ENCODE measurements at regions not wholly inside any gene's neighbourhood (a gene's known extent, or its start where the extent isn't known, plus 50 kb on each side); places are given as distances from the start of the nearest gene placed in this dataset.

DNA sequence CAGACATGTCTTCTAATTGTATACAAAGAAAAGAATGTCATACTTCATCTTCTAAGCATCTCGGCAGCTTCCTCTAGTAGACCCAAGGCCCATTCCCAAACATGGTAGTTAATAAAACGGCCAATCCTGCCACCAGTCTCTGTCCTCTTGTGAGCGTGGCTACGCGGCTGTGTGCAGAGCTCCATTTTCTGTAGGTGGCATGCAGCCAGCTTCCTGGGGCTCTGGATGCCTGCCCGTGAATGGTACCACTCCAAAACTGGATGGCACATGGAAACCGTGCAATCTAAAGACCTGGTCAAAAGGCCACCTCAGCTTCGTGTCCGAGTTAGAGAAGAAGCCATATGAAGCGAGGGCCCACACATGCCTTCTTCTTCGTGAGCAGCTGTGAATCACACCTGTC, 110.7 kb downstream of the SIPA1L2 start:
- no peak for DNase-seq (ENCODE audit: low spot score)

DNA sequence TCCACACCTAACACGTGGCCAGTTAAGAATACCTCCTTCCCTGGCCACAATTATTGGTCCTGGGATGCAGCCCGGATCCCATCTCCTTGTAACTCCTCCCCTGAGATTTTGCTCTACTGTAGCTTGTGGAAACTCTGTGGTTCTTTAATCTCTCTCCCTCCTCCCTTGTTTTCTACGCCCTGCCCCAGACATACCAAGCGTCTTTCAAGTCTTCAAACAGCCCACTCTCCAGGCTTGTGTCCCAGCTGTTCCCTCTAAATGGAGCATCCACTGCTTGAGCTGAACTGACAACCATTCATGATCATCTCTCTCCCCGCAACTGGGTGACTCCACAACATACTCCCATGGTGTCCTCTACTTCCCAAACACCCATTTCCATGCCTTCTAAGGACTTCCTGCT, 111.6 kb downstream of the SIPA1L2 start:
- DNase-seq (ENCODE audit: low spot score): no peak

DNA sequence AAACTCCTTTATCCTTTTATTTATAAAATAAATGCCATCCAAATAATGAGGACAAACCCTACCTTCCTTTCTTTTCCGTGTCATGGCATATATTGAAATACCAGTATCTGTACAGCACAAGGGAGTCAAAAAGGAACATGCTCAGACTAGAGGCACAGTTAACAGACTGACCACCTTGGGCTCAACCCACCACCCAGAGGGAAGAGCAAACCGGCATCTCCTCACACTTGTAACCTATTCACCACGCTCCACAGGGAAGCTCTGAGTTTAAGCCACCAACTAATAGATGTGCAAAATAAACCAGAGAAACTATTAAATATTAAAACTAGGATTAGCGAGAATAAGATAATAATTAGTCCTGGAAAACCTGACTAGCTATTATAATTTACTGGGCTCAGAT, 112.7 kb downstream of the SIPA1L2 start:
- no peak for DNase-seq (ENCODE audit: low spot score)

DNA sequence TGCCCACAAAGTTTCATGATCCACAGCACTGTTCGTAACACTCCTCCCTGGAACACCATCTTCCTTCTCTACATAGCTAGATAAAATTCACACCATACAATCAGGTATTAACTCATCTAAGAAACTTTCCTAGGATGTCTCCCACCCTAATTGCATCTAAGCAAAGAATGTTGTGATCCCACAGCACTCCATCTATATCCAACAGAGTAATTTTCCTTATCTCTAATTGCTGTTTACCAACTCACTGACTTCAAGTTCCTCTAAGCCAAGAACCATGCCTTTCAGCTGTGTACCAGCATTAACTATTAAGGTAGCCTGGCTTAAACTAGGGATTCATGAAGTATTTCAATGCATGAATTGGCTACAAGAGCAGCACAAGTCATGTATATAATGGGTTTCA, 114.2 kb downstream of the SIPA1L2 start:
- no peak for DNase-seq (ENCODE audit: low spot score)

DNA sequence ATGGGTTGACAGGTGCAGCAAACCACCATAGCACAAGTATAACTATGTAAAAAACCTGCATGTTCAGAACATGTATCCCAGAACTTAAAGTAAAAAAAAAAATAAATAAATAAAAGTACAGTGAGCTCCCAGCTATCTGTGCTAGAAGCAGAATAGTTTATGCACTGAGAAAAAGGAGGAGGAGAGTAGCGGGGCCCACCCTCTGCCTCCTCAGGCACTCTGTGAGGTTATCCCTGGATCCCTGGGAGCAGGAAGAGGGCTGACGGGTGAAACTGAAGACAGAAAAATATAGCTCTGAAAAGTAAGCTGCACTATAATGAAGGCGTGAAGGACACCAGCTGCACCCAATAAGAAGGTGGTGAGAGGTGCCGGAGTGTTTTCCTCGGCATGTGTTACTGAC, 117.2 kb downstream of the SIPA1L2 start:
- no peak for DNase-seq (ENCODE audit: low spot score)

DNA sequence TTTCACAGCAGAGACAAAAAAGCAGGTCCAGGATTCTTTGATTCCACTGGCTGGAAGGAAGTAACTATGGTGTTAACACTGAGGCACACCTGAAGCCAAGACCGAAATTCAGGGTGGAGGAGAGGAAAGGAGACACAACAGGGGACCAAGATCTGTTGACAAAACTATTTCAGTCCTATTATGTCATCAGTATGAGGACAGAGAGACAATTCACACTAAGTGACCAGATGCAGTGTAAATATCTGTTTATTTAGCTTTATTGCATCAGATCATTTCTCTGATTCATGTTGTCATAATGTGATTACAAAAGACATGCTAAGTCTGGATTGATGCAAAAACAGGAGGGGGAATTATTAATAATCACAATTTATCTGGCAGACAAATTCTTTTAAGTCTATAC, 118.8 kb downstream of the SIPA1L2 start:
- no peak for DNase-seq (ENCODE audit: low spot score)

DNA sequence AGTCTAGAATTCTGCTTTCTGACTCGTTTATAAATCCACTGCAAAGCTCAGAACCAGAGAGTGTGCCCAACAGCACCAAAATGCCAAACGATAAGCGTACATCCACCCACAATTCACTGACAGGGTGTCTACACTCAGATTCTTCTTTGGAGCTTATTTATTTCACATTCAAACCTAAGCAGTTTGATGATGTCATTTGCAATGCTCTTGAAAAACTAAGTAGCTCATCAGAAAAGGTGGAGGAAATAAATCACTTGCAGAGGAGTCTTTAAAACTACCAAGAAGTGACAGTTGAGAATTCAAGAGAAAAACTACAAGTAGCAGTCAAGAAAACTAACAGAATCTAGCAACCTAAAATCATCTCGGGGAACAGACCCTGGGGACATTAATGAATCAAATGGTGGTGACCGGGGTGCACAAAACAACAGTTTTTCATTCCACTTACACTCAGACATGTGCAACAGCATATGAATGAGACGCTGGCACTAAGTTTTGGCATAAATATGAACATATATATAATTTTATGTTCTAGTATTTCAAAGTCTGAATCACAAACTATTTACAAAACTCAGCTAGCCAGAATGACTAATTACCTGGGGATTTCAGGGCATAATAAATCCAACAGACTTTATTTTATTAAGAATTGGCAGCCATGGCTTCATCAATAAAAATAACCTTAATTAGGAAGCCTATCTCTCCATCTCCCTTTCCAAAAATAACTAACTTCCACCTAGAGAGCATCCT, 119.4 kb downstream of the SIPA1L2 start:
- no peak for DNase-seq (ENCODE audit: low spot score)

DNA sequence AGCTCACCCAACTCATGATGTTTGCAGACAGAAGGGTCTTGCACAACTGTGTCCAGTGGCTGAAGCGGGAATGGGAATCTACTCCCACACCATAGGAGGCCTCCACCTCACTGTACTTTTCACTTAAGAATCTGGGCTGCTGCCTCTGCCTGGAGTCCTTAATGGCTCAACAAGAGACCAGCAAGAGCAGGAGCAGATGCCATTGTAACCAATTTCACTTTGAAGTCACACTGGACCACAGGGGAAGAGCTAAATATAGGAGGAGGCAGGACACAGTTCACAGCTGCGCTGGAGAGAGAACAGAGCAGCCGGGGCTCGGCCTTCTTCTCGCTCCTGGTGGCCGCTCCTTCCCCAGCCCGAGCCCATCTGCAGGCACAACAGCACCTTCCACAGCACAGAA, 120.4 kb downstream of the SIPA1L2 start:
- no peak for DNase-seq (ENCODE audit: low spot score)

DNA sequence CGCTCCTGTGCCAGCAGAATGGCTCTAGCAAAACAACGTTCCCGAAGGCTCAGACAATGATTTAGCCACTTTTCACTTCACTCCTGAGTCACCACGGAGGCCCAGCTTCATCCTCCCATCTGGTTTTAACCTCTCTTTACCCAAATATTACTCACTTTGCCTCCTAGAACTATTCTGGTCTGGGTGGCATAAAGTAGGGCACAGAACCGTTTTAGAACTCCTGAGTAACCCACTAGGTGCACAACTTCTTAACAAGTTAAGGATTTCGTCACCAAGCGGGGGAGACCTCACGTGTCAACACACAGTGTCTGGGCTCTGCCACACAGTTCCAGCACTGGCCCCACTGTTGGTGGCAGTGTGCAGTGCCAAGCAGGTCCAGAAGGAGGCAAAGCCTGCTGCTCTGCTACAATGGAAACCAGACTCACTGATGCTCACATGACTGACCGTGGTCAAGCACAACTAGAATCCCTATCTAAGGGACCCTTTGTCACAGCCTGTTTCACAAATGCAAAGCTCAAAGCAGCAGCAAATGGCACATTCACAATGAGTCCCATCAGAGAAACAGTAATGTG, 121.7 kb downstream of the SIPA1L2 start:
- DNase-seq (ENCODE audit: low spot score): no peak

DNA sequence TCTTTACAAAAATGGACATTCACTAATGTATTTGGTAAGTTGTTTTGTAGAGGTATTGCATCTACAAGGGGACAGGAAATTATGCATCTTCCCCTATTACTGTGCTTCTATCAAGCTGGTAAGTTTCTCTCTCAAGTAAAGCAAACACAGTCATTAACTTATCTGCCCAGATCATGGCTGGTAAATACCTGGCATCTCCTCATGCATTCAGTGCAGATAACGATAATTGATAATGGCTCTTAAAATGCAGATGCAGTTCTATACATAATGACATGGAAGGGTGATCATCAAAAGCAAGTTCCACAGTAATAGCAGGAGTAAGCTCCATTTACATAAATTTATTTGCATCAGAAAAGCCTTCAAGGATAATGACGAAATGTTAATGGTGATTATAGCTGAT, 122.4 kb downstream of the SIPA1L2 start:
- DNase-seq (ENCODE audit: low spot score): no peak

DNA sequence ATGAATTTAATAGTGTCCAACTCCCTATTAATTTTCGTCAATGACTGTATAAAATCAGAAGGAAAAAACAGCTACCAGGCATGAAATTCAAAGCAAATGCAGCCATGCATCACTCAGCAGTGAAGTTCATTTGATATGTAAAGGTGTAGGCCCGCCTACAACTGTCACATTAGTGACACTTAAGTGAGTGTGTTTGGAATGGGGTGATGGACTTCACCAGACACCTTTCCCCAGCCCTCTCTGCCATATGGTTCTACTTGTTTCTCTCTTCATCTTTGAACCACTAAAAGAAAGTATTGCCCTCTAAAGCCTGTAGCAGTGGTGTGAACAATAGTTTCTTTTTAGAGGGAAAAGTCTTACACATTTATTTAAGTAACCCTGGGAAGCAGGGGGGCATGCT, 124.0 kb downstream of the SIPA1L2 start:
- DNase-seq (ENCODE audit: low spot score): no peak

DNA sequence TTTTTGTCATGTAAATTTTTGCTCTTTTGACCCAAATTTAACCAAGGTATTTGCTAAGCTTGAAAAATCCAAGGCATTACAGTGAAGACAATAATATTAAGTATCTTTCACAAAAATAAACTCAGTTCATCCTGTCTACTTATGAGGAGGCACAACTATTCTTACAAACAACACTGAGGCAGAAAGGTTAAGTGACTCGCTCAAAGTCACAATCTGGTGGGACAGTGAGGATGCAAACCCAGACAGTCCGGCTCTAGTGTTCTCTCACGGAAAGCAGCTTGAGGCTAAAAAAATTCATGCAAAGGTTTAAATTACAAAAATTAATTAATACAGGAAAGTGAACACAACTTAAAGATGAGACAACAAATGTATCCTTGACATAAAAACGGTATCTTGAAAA, 125.3 kb downstream of the SIPA1L2 start:
- no peak for DNase-seq (ENCODE audit: low spot score)

DNA sequence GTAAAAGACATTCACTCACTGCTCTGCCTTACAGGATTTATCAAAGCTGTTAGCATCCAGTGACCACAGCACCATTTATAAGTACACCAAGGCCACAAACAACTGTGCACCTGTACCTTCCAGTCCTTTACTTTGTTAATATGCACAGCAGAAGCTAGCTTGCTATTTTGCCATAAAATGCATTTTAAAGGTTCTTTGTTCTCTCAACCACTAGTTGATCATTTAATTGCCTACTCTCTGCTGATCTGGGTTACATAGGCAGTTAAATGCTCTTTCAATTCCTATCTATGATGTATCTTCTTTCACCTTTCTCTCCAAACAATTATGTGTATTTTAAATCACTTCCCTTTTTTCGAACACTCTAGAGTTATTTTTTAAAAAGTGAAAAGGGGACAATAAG, 126.4 kb downstream of the SIPA1L2 start:
- no peak for DNase-seq (ENCODE audit: low spot score)

DNA sequence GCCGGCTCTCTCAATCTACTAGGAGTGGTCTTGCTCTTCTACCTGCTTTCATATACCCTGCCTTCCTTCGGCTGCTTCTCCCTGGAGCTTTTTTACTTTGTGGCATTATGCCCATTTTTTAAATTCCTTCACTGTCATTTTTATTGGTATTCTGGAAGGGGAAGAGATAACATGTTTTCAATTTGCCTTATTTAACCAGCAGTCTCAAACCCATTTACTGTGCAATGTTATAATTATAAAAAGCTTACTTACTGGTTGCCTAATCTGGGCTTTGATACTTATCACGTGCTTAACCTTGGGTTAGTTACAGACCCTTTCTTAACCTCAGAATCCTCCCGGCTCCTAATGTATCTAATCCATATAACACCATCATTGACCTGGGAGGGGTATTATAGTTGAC, 128.1 kb downstream of the SIPA1L2 start:
- DNase-seq (ENCODE audit: low spot score): no peak

DNA sequence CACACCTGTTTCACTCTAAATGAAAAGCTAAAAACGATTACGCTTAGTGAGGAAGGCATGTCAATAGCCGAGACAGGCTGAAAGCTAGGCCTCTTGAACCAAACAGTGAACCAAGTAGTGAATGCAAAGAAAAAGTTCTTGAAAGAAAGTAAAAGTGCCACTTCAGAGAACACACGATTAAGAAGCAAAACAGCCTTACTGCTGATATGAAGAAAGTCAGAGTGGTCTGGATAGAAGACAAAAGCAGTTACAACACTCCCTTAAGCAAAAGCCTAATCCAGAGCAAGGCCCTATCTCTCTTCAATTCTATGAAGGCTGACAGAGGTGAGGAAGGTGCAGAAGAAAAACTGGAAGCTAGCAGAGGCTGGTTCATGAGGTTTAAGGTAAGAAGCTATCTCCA, 130.7 kb downstream of the SIPA1L2 start:
- DNase-seq (ENCODE audit: low spot score): no peak

DNA sequence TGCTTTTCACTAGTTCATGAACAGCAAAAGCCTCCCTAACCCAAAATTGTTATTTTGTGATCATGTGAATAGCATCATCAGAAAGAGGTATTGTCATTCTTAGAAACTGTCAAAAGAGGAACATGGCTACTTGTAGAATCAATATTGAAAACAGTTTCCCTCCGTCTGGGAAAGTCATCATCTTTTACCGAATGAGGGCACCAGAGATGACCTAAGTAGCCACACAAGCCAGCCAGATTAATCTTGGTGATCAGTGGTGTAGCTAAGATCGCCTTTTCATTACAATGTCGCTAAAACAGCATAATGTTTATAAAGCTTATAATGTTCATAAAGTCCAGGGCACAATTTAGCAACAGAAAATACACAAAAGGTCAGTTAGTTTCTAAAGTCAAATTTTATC, 136.1 kb downstream of the SIPA1L2 start:
- no peak for DNase-seq (ENCODE audit: low spot score)

DNA sequence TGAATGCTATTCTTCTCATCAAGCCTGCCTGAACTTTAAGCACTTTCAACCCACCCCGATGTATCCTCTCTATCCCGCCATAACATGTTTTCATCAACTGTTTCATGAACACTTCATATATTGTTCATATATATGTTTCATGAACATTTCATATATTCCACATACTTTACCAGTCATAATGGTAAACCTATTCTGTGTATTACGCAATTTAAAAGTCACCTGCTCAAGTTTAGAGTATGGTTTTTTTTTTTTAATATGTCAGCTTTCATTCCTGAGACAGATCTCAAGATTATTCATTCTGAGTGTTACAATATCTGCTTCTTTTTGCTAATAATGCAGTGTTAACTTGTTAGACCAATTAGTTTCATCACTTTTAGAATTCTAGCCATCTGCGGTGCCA, 140.7 kb downstream of the SIPA1L2 start:
- no peak for DNase-seq (ENCODE audit: low spot score)

DNA sequence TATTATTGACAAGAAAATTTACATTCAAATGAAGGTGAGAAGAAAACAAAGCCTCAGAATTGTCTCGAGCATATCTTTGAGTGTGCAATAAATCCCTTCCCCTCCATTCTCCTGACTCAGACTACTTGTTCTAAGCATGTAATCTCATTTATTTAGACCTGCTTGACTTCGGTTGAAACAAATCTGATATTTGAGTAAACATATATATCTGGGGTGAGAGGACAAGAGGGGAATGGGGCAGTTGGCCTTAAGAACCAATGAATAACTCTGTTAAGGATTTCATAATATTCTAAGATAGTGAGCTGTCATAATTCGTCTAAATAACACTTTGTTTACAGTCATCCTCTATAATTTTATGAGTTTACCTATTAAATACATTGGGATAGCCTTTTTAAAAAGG, 142.7 kb downstream of the SIPA1L2 start:
- no peak for DNase-seq (ENCODE audit: low spot score)

DNA sequence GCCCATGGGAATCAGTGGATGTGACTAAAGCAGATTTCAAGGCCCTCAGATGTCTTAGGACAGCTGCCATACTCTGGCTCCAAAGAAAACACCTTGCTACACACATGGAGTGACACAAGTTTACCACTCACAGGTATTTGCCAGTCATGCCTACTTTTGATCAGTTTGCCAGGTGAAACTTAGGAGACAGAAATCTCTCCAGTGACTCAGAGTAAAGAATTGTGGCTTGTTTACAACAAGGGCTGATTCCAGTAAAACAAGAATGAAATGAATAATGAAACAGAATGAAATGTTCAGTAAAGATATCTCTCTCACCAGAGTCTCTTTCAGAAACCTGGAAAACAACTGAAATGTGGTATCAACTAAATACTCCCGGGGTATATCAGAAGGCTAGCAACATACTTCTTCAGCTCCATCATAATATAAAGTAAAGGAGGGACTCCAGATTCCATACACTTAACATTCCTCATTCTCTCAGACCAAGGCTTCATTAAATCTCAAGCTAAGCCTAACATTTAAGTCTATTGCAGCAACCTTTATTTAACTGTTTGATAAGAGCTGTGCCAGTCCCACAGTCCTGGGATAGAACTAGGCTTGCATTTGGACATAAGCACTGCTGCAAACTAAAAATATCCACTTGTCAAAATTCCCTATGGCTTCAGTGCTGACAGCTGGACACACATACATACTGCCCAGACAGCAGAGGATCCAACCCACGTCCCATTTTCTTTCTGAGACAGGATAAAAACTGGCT, 143.3 kb downstream of the SIPA1L2 start:
- DNase-seq (ENCODE audit: low spot score): no peak

DNA sequence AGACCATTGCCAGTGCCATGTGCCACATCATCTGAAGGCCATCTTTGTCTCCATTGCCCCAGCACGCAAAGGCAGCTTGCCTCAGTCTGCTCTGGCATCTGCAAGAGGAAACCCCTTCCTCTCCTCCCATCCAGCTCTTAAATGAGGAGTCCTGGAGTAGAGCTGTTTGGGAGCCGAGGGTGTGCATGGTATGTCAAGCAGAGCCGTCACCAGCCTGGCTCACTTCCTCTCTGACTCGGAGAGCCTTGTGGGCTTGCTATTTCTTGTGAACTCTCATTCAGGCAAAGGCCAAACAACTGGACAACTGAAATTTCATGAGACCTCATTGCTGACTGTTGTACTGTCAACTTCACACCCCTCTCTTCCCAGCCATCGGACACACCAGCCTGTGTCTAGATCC, 143.9 kb downstream of the SIPA1L2 start:
- no peak for DNase-seq (ENCODE audit: low spot score)

DNA sequence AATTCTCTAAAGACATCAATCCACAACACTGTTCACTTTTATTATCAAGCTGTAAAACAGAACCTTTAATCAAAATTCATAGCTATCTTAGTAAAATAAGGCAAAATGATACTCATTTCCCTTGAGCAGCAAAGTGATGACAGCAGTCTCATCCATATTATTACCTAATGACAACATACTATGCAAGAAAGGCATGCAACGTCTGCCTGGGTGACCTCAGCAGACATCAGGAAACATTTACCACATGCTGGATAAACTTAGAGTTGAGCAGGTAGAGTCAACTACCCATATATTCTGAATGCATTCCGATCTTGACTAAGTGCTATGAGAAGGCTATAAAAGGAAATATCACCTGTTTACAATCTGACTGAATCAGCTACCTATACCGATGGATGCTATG, 145.1 kb downstream of the SIPA1L2 start:
- DNase-seq (ENCODE audit: low spot score): no peak

DNA sequence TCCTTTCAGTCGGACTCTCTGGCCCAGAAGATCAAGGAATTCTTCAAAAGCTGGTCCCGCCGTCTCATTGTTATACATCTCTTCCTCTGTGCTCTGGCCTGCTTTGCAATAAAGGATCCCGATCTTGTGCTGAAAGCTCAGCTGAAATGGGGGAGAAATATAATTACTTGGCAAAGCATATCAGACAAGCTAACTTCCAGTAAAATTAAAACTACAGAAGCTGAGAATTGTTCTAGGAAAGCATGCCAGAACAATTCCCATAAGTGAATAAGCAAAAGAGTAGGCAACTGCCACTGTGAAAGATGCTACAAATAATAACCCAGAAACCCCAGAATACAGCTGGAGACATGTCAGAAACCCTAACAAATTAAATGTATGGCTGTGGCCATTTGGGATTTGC, 146.1 kb downstream of the SIPA1L2 start:
- DNase-seq (ENCODE audit: low spot score): no peak

DNA sequence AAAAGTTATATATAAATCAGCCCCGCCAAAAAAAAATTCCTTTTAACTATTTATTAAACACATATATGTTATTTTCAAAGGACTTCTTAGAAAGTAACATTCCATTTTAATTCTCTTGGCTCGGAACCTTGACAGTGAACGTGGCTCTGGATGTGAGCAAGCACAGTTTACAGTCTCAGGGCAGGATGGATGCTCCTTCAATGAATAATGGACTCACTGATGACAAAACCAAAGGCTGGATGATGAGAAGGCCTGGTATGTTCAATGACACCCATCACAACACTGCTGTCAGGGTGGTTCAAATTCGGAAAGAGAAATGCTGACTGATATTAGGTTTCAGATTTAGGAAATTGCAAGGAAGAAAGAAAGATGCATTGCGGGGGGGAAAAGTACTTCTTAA, 148.8 kb downstream of the SIPA1L2 start:
- no peak for DNase-seq (ENCODE audit: low spot score)

DNA sequence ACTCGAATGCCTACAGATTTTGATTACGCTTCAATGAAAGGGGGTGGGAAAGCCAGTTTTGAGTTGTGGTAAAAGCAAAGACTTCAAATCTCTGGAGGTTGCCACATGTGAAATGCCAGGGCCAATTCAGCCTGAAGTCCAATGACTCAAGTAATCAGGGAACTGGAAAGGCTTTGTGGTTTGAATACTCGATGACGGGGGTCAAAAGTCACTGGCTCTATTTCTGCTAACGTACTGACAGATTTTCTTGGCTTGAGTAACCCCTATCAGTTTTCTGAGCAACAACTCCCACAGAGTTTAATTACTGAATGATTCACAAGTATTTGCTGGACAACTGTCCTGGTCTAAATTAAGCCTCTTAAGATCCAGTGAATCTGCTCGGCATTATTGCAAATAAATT, 152.2 kb downstream of the SIPA1L2 start:
- DNase-seq (ENCODE audit: low spot score): no peak

Measured in CD4-positive, alpha-beta T cell treated with Interleukin-6 at 100 ng/mL for 8 hours (primary cell).